Ovary (tissue), 7 donors: ENCODE measurements at regions not wholly inside any gene's neighbourhood (a gene's known extent, or its start where the extent isn't known, plus 50 kb on each side); places are given as distances from the start of the nearest gene placed in this dataset.

Experiments used
- DNase-seq, 5 donors: peaks; one replicate each; pipeline ENCODE4 v3.0.0-alpha.2; 2019 to 2020
- H3K27ac ChIP-seq, 2 donors: fragments of 200-600 bp; one replicate each; pipeline versions ENCODE4 v1.5.1 to v1.8.0; 2019 to 2022
- H3K27me3 ChIP-seq: fragments of 200-600 bp; one replicate; pipeline ENCODE4 v1.8.0; 2022
- H3K36me3 ChIP-seq: fragments of 200-600 bp; sonication (generic); one replicate; pipeline ENCODE4 v1.5.1; 2019
- H3K4me1 ChIP-seq: one replicate; pipeline ENCODE4 v1.8.1; 2013; ENCODE audit warnings: mild to moderate bottlenecking, moderate library complexity; ENCODE audit not compliant: insufficient read depth
- H3K4me3 ChIP-seq: fragments of 200-600 bp; sonication (generic); one replicate; pipeline ENCODE4 v1.5.1; 2017
- H3K9me3 ChIP-seq, 2 donors: fragments of 200-600 bp in 1 of 2; sonication (generic) in 1 of 2; one replicate each; pipeline versions ENCODE4 v1.5.1 to v1.8.1; 2013 to 2019; ENCODE audit warnings: mild to moderate bottlenecking in 1 of 2, moderate library complexity in 1 of 2
- CTCF ChIP-seq, 3 donors: fragments of 450-650 bp in 2 of 3; fragments of 200-600 bp in 1 of 3; IDR thresholded peaks; one replicate each; pipeline versions ENCODE4 v1.5.1 to v1.8.0; 2016 to 2022; ENCODE audit warnings: antibody characterized with exemption in 3 of 3, mild to moderate bottlenecking in 1 of 3
- EP300 ChIP-seq: sonication (generic); formaldehyde crosslinking; IDR thresholded peaks from one replicate; pipeline ENCODE4 v1.6.1; 2017; ENCODE audit warnings: antibody characterized with exemption
- POLR2A ChIP-seq: fragments of 450-650 bp; IDR thresholded peaks from one replicate; pipeline ENCODE4 v1.6.1; 2017; ENCODE audit warnings: antibody characterized with exemption, mild to moderate bottlenecking, moderate library complexity
- WGBS, 3 donors: extraction: QIAGEN DNeasy Blood & Tissue Kit in 1 of 3; methylation state at CpG; one replicate each; pipeline versions ENCODE4 v1.1.5 to v1.1.7; 2013 to 2017; 5-methylcytosine and 5-hydroxymethylcytosine counted together
- intact Hi-C, 4 donors: fragments of 100-400 bp; cut with DNase I; formaldehyde crosslinking; loops; one replicate each; pipeline versions ENCODE4 v1.11.0 to v1.15.1; 2022 to 2023
- donor health status: DM: no; HTN: no; CAD: no; lungs with moderate emphysema.
- donor health status: DM: no; HTN: no; CAD: no.
- donor health status: Bipolar disorder and iron deficiency.
- donor health status: DM: no; HTN: no; CAD: no.
- donor health status: DM: yes; HTN: yes; CAD: no.

DNA sequence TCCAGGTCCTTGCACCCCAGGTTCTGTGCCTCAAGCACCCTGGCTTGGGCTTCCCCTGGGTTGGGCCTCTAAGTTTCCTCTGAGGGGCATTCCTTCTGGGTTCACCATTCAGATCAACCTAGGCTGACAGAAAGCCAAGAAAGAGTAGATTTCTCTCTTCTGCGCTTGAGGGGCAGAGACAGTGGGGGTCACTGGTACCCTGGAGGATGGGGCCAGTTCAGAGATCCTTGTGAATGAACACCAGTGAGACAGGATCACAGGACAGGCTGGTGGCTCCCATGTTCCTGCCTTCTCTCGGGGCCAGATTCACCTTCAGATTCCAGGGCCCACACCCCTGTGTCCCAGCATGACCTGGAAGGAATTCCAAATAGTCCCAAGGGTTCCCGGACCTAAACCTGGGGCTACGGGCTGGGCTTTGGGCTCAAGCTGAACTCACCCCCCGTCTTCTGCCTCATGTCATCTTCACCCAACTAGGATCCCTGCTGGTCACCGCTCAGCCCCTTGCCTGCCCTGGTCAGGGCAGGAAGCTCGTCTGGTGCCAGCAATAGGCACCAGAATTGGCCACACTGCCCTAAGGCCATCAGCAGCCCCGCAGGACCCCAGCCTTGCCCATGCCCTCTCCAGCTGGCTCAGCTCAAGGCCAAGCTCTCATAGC, 91.8 kb upstream of the MVB12B start:
- no peaks in the 10 kb centered on the region for H3K27me3 ChIP-seq
- H3K4me3 ChIP-seq = no peak overlapping the region
- no peaks in the 10 kb centered on the region for H3K36me3 ChIP-seq
- intact Hi-C loops = no loop called here
- no peaks in the 10 kb centered on the region for H3K9me3 ChIP-seq
- H3K4me1 ChIP-seq = no peaks in the 10 kb centered on the region
- DNase-seq = no peak
- H3K27ac ChIP-seq = no peak overlapping the region
- whole genome bisulfite sequencing, 3 donors = 69 to 82% (median 78%) methylated on average over 8 of the region's 8 CpGs
- TF ChIP-seq CTCF (IDR thresholded peaks at IDR 0.05) (no peak), POLR2A (no peak), EP300 (no peak)

DNA sequence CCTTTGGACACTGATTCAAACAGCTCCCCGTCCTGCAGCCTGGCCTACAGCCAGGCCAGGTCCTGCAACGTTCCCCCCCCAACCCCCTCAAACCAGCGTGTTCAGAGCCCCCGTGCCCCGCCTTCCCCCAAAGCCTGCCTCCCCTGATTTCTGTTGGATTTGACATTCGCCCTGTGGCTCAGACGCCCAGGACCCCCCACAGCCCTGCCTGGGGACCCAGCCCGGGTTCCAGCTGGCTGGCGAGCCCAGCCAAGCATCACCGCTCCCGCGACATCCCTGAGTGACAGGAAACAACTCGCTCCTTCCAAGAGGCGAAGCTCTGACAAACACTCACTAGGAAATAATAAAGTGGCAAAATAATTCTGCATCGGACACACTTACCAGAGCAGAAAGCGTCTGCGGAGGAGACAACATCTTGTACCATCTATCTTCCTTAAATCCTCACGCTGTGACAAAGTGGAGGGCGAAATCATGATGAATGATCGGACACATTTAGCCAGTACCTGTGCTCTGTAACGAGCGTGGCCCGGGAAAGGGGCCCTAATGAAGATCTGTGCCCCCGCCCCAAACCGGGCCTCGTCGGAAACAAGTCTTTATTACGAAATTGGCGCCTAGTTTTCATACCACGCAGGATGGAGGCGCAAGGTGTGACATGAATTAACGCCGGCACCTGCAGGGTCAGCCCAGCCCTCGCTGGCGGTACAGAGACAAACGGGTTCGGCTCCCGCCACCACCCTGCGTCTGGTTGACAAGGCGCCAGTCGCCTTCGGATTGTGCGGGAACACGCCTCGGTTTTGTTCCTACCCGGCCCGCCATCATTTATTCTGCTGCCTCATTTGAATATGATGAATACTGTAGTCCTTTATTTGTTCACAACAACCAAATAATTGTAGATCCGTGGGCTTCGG, 91.0 kb upstream of the MVB12B start:
- 82 to 86% (median 84%) methylated on average over 49 of the region's 49 CpGs for WGBS, 3 donors
- Histone ChIP-seq H3K27me3 (no peaks in the 10 kb centered on the region), H3K4me3 (no peak overlapping the region), H3K9me3 (no peaks in the 10 kb centered on the region), H3K4me1 (no peaks in the 10 kb centered on the region), H3K27ac (no peak overlapping the region), H3K36me3 (no peaks in the 10 kb centered on the region)
- intact Hi-C loops = no loop called here
- DNase-seq = no peak
- no peak for TF ChIP-seq CTCF (IDR thresholded peaks at IDR 0.05)
- no peak for TF ChIP-seq POLR2A
- TF ChIP-seq EP300 = no peak

- no peaks in the 10 kb centered on the region for H3K9me3 ChIP-seq
- intact Hi-C loops = no loop called here
- no peak for DNase-seq
- H3K27ac ChIP-seq = no peak overlapping the region
- WGBS, 3 donors = 91 to 93% (median 92%) methylated on average over 7 of the region's 7 CpGs
- no peak overlapping the region for H3K4me3 ChIP-seq
- no peaks in the 10 kb centered on the region for H3K36me3 ChIP-seq
- no peak for TF ChIP-seq CTCF (IDR thresholded peaks at IDR 0.05)
- H3K27me3 ChIP-seq = no peaks in the 10 kb centered on the region
- no peaks in the 10 kb centered on the region for H3K4me1 ChIP-seq
Observed at GRCh38 chr9:126236273-126236672, 90.4 kb upstream of the MVB12B start.

DNA sequence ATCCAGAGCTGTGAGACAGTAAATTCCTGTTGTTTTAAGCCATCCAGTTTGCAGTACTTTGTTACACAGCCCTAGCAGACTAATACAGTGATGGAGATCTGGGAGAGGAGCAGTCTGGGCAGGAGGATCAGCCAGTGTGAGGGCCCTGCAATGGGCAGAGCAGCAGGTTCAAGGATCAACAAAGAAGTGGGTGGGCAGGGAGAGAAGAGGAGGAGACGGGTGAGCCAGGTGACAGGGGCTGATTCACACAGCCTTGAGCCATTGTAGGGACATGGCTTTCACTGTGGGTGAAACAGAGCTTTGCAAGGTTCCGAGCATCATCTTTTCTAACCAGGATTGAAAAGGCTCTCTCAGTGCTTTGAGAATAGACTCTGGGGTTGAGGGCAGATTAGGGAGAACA, 88.2 kb upstream of the MVB12B start:
- no peak overlapping the region for H3K27ac ChIP-seq
- WGBS, 3 donors = 87 to 94% (median 90%) methylated on average over 2 of the region's 2 CpGs
- no peaks in the 10 kb centered on the region for H3K27me3 ChIP-seq
- no peak overlapping the region for H3K4me3 ChIP-seq
- H3K4me1 ChIP-seq = no peaks in the 10 kb centered on the region
- no peaks in the 10 kb centered on the region for H3K36me3 ChIP-seq
- no peaks in the 10 kb centered on the region for H3K9me3 ChIP-seq
- TF ChIP-seq POLR2A (no peak), CTCF (IDR thresholded peaks at IDR 0.05) (no peak), EP300 (no peak)
- intact Hi-C loops = no loop called here
- no peak for DNase-seq
